Left ventricle myocardium inferior (tissue), 1 donor: ENCODE measurements at regions not wholly inside any gene's neighbourhood (a gene's known extent, or its start where the extent isn't known, plus 50 kb on each side); places are given as distances from the start of the nearest gene placed in this dataset.

Experiments used
- DNase-seq: peaks from one replicate; pipeline ENCODE4 v3.0.0-alpha.2; 2020
- H3K27ac ChIP-seq: fragments of 200-600 bp; replicated peaks from 2 replicates; pipeline ENCODE4 v1.8.0; 2021
- H3K27me3 ChIP-seq: fragments of 200-600 bp; 2 replicates; pipeline ENCODE4 v1.8.0; 2021; ENCODE audit warnings: low read depth
- H3K36me3 ChIP-seq: fragments of 200-600 bp; 2 replicates; pipeline ENCODE4 v1.8.0; 2021
- H3K4me1 ChIP-seq: fragments of 200-600 bp; 2 replicates; pipeline ENCODE4 v1.8.0; 2021
- H3K4me3 ChIP-seq: fragments of 200-600 bp; 2 replicates; pipeline ENCODE4 v1.8.0; 2021; ENCODE audit warnings: mild to moderate bottlenecking, moderate library complexity
- H3K9me3 ChIP-seq: fragments of 200-600 bp; replicated peaks from 2 replicates; pipeline ENCODE4 v1.8.0; 2021
- CTCF ChIP-seq: fragments of 200-600 bp; IDR thresholded peaks from 2 replicates; pipeline ENCODE4 v1.8.0; 2021; ENCODE audit warnings: antibody characterized with exemption, mild to moderate bottlenecking, borderline replicate concordance
- intact Hi-C: fragments of 100-400 bp; cut with micrococcal nuclease; formaldehyde crosslinking; loops from one replicate; pipeline ENCODE4 v1.11.0; 2022
- donor health status: DM: no; HTN: yes; CAD: no; lungs with severe emphysema.

GRCh38 chr18:78583739-78584458 is 395.7 kb upstream of the SALL3 start:
- Histone ChIP-seq H3K9me3 (no peaks in the 10 kb centered on the region), H3K36me3 (no peaks in the 10 kb centered on the region), H3K27ac (no peak overlapping the region), H3K4me3 (no peak overlapping the region), H3K27me3 (peaks cover 12% of the 10 kb centered on the region), H3K4me1 (no peaks in the 10 kb centered on the region)
- no peak for TF ChIP-seq CTCF
- intact Hi-C loops: no loop called here
- no peak for DNase-seq

- TF ChIP-seq CTCF: no peak
- Histone ChIP-seq H3K36me3 (no peaks in the 10 kb centered on the region), H3K4me3 (no peak overlapping the region), H3K4me1 (no peaks in the 10 kb centered on the region), H3K27me3 (peaks cover 12% of the 10 kb centered on the region), H3K27ac (no peak overlapping the region), H3K9me3 (no peaks in the 10 kb centered on the region)
- no peak for DNase-seq
- intact Hi-C loops: no loop called here
Measured at GRCh38 chr18:78584459-78585022, 395.1 kb upstream of the SALL3 start.

- Histone ChIP-seq H3K27me3 (peaks cover 5% of the 10 kb centered on the region), H3K36me3 (no peaks in the 10 kb centered on the region), H3K9me3 (peaks cover 15% of the 10 kb centered on the region), H3K4me1 (no peaks in the 10 kb centered on the region), H3K4me3 (no peak overlapping the region), H3K27ac (no peak overlapping the region)
- DNase-seq: no peak
- intact Hi-C loops: no loop called here
- no peak for TF ChIP-seq CTCF
Measured at GRCh38 chr18:78586586-78586985, 393.0 kb upstream of the SALL3 start.

GRCh38 chr18:78587096-78587495 is 392.5 kb upstream of the SALL3 start:
- TF ChIP-seq CTCF: no peak
- intact Hi-C loops: no loop called here
- DNase-seq: no peak
- no peak overlapping the region for H3K27ac ChIP-seq
- H3K4me1 ChIP-seq: no peaks in the 10 kb centered on the region
- H3K4me3 ChIP-seq: no peak overlapping the region
- no peaks in the 10 kb centered on the region for H3K36me3 ChIP-seq
- peaks cover 20% of the 10 kb centered on the region for H3K9me3 ChIP-seq
- H3K27me3 ChIP-seq: peaks cover 5% of the 10 kb centered on the region

GRCh38 chr18:78587626-78588600 is 391.7 kb upstream of the SALL3 start:
- intact Hi-C loops: no loop called here
- no peak overlapping the region for H3K27ac ChIP-seq
- H3K9me3 ChIP-seq: peaks cover 28% of the 10 kb centered on the region
- TF ChIP-seq CTCF: no peak
- no peak for DNase-seq
- no peak overlapping the region for H3K4me3 ChIP-seq
- H3K4me1 ChIP-seq: no peaks in the 10 kb centered on the region
- H3K27me3 ChIP-seq: peaks cover 5% of the 10 kb centered on the region
- no peaks in the 10 kb centered on the region for H3K36me3 ChIP-seq
